HG02759 (cell line): ENCODE measurements at regions not wholly inside any gene's neighbourhood (a gene's known extent, or its start where the extent isn't known, plus 50 kb on each side); places are given as distances from the start of the nearest gene placed in this dataset.

ENCODE experiments used
- ATAC-seq: cut with Tn5 transposase; IDR thresholded peaks from one replicate; pipeline ENCODE4 v1.9.1; 2021; ENCODE audit warnings: mild to moderate bottlenecking, moderate library complexity; ENCODE audit not compliant: unreplicated experiment

- no peak for ATAC-seq
Observed at GRCh38 chr12:84741692-84742091, 170.9 kb downstream of the SLC6A15 start.

- no peak for ATAC-seq
Observed at GRCh38 chr12:84741031-84741430, 171.6 kb downstream of the SLC6A15 start.

GRCh38 chr12:84740602-84741001, 172.0 kb downstream of the SLC6A15 start:
- ATAC-seq: no peak

GRCh38 chr12:84738481-84738972, 174.1 kb downstream of the SLC6A15 start:
- ATAC-seq: no peak

- no peak for ATAC-seq
Observed at GRCh38 chr12:84732828-84733340, 179.7 kb downstream of the SLC6A15 start.

- ATAC-seq: no peak
Observed at GRCh38 chr12:84730561-84731162, 181.9 kb downstream of the SLC6A15 start.

- no peak for ATAC-seq
Observed at GRCh38 chr12:84727961-84728360, 184.6 kb downstream of the SLC6A15 start.

- no peak for ATAC-seq
Observed at GRCh38 chr12:84726780-84727179, 185.8 kb downstream of the SLC6A15 start.

- ATAC-seq: no peak
Observed at GRCh38 chr12:84723988-84724387, 188.6 kb downstream of the SLC6A15 start.

- no peak for ATAC-seq
Observed at GRCh38 chr12:84719997-84720396, 192.6 kb downstream of the SLC6A15 start.

- ATAC-seq: no peak
Observed at GRCh38 chr12:84718906-84719305, 193.7 kb downstream of the SLC6A15 start.

GRCh38 chr12:84712747-84713146, 199.9 kb downstream of the SLC6A15 start:
- no peak for ATAC-seq

GRCh38 chr12:84706374-84706773, 206.2 kb downstream of the SLC6A15 start:
- no peak for ATAC-seq

GRCh38 chr12:84704856-84705255, 207.7 kb downstream of the SLC6A15 start:
- ATAC-seq: no peak

- no peak for ATAC-seq
Observed at GRCh38 chr12:84702001-84702400, 210.6 kb downstream of the SLC6A15 start.

- no peak for ATAC-seq
Observed at GRCh38 chr12:84701041-84701440, 211.6 kb downstream of the SLC6A15 start.

- no peak for ATAC-seq
Observed at GRCh38 chr12:84698576-84699333, 213.8 kb downstream of the SLC6A15 start.

GRCh38 chr12:84696908-84697540, 215.6 kb downstream of the SLC6A15 start:
- ATAC-seq: no peak

- ATAC-seq: no peak
Observed at GRCh38 chr12:84696281-84696680, 216.3 kb downstream of the SLC6A15 start.

GRCh38 chr12:84694116-84694515, 218.5 kb downstream of the SLC6A15 start:
- ATAC-seq: no peak

- ATAC-seq: no peak
Observed at GRCh38 chr12:84692071-84692470, 220.5 kb downstream of the SLC6A15 start.

- no peak for ATAC-seq
Observed at GRCh38 chr12:84691266-84691665, 221.3 kb downstream of the SLC6A15 start.
